Right atrium auricular region (tissue), 2 donors: ENCODE measurements at regions not wholly inside any gene's neighbourhood (a gene's known extent, or its start where the extent isn't known, plus 50 kb on each side); places are given as distances from the start of the nearest gene placed in this dataset.

Experiments used
- DNase-seq: peaks from one replicate; pipeline ENCODE4 v3.0.0-alpha.2; 2019; ENCODE audit warnings: low spot score
- H3K27ac ChIP-seq, 2 donors: fragments of 200-600 bp; sonication (generic); 1 replicate in 1 of 2; 2 replicates in 1 of 2; pipeline ENCODE4 v1.5.1; 2016 to 2019
- H3K27me3 ChIP-seq, 2 donors: fragments of 200-600 bp; sonication (generic); one replicate each; pipeline versions ENCODE4 v1.5.1 to v1.6.0; 2017 to 2019
- H3K36me3 ChIP-seq: fragments of 200-600 bp; sonication (generic); one replicate; pipeline ENCODE4 v1.5.1; 2016
- H3K4me1 ChIP-seq, 2 donors: fragments of 200-600 bp; sonication (generic); one replicate each; pipeline versions ENCODE4 v1.5.1 to v1.6.0; 2017 to 2019
- H3K4me3 ChIP-seq, 2 donors: fragments of 200-600 bp; sonication (generic); 1 replicate in 1 of 2; 2 replicates in 1 of 2; pipeline ENCODE4 v1.5.1; 2017 to 2019; ENCODE audit warnings: mild to moderate bottlenecking in 1 of 2, moderate library complexity in 1 of 2
- H3K9me3 ChIP-seq, 2 donors: fragments of 200-600 bp; sonication (generic); one replicate each; pipeline ENCODE4 v1.5.1; 2019
- TF ChIP-seq, protein P1 (sequence below), 2 donors: fragments of 200-600 bp; sonication (generic); IDR thresholded peaks; one replicate each; pipeline ENCODE4 v1.5.1; 2019; ENCODE audit warnings: antibody characterized with exemption in 2 of 2

GRCh38 chr14:53478174-53478573, 325.1 kb upstream of the DDHD1 start:
- TF ChIP-seq, protein P1, sequence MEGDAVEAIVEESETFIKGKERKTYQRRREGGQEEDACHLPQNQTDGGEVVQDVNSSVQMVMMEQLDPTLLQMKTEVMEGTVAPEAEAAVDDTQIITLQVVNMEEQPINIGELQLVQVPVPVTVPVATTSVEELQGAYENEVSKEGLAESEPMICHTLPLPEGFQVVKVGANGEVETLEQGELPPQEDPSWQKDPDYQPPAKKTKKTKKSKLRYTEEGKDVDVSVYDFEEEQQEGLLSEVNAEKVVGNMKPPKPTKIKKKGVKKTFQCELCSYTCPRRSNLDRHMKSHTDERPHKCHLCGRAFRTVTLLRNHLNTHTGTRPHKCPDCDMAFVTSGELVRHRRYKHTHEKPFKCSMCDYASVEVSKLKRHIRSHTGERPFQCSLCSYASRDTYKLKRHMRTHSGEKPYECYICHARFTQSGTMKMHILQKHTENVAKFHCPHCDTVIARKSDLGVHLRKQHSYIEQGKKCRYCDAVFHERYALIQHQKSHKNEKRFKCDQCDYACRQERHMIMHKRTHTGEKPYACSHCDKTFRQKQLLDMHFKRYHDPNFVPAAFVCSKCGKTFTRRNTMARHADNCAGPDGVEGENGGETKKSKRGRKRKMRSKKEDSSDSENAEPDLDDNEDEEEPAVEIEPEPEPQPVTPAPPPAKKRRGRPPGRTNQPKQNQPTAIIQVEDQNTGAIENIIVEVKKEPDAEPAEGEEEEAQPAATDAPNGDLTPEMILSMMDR (IDR thresholded peaks at IDR 0.05): no peak
- H3K36me3 ChIP-seq: no peaks in the 10 kb centered on the region
- peaks cover 0 to 17% of the 10 kb centered on the region in 2 donors for H3K9me3 ChIP-seq
- no peak overlapping the region for H3K27ac ChIP-seq
- H3K4me1 ChIP-seq: no peaks in the 10 kb centered on the region
- no peak overlapping the region for H3K4me3 ChIP-seq
- no peaks in the 10 kb centered on the region for H3K27me3 ChIP-seq
- DNase-seq: no peak

GRCh38 chr14:53473480-53473879, 320.4 kb upstream of the DDHD1 start:
- TF ChIP-seq, protein P1 (IDR thresholded peaks at IDR 0.05): no peak
- Histone ChIP-seq H3K9me3 (no peaks in the 10 kb centered on the region), H3K4me1 (peaks cover 0 to 8% of the 10 kb centered on the region in 2 donors), H3K27ac (no peak overlapping the region), H3K27me3 (no peaks in the 10 kb centered on the region), H3K4me3 (no peak overlapping the region), H3K36me3 (no peaks in the 10 kb centered on the region)
- no peak for DNase-seq

GRCh38 chr14:53472306-53472705, 319.2 kb upstream of the DDHD1 start:
- TF ChIP-seq, protein P1 (IDR thresholded peaks at IDR 0.05): no peak
- DNase-seq: no peak
- peaks cover 0 to 4% of the 10 kb centered on the region in 2 donors for H3K9me3 ChIP-seq
- no peaks in the 10 kb centered on the region for H3K27me3 ChIP-seq
- H3K4me1 ChIP-seq: peaks cover 0 to 8% of the 10 kb centered on the region in 2 donors
- H3K27ac ChIP-seq: no peak overlapping the region
- H3K36me3 ChIP-seq: no peaks in the 10 kb centered on the region
- H3K4me3 ChIP-seq: no peak overlapping the region

GRCh38 chr14:53470351-53471043, 317.4 kb upstream of the DDHD1 start:
- Histone ChIP-seq H3K27me3 (no peaks in the 10 kb centered on the region), H3K4me3 (no peak overlapping the region), H3K27ac (peak overlapping the region in 1 of 2 donors; percentile 65), H3K9me3 (peaks cover 0 to 7% of the 10 kb centered on the region in 2 donors), H3K4me1 (peaks cover 0 to 8% of the 10 kb centered on the region in 2 donors), H3K36me3 (no peaks in the 10 kb centered on the region)
- TF ChIP-seq, protein P1 (IDR thresholded peaks at IDR 0.05): no peak
- DNase-seq: no peak

- peaks cover 0 to 7% of the 10 kb centered on the region in 2 donors for H3K9me3 ChIP-seq
- H3K4me1 ChIP-seq: peaks cover 0 to 8% of the 10 kb centered on the region in 2 donors
- TF ChIP-seq, protein P1 (IDR thresholded peaks at IDR 0.05): no peak
- no peak overlapping the region for H3K27ac ChIP-seq
- H3K36me3 ChIP-seq: no peaks in the 10 kb centered on the region
- H3K4me3 ChIP-seq: no peak overlapping the region
- no peak for DNase-seq
- H3K27me3 ChIP-seq: no peaks in the 10 kb centered on the region
These were observed 315.8 kb upstream of the DDHD1 start for GRCh38 chr14:53468876-53469275.

- no peak overlapping the region for H3K27ac ChIP-seq
- H3K36me3 ChIP-seq: no peaks in the 10 kb centered on the region
- H3K27me3 ChIP-seq: no peaks in the 10 kb centered on the region
- H3K4me3 ChIP-seq: no peak overlapping the region
- H3K9me3 ChIP-seq: peaks cover 0 to 7% of the 10 kb centered on the region in 2 donors
- TF ChIP-seq, protein P1 (IDR thresholded peaks at IDR 0.05): no peak
- H3K4me1 ChIP-seq: no peaks in the 10 kb centered on the region
- DNase-seq: no peak
These were observed 311.3 kb upstream of the DDHD1 start for GRCh38 chr14:53464376-53464775.
